ENCODE measurements at regions not wholly inside any gene's neighbourhood (a gene's known extent, or its start where the extent isn't known, plus 50 kb on each side); places are given as distances from the start of the nearest gene placed in this dataset.

DNA sequence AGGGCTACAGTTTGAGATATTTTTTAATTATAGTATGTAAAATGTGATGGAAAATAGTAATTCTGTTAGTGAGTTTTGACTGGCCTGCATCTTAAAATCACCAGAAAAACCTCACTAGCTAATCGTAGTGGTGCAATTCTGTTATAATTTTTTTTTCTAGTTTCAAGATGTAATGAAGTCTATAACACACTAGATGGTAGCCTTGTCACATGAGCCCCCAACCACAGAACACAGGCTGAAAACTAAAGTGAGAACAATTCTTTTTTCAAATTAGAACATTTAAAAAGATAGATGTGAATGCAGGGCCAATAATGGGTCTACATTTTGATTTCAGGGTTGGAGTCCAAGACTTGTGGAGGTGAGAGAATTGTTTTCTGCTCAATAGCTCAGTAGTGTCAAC is 83.3 kb upstream of the KCNH8 start:
- in situ Hi-C loops (cut with MboI; ENCODE audit: low sequenced_read_pairs, unreplicated experiment), result loop anchor here (25.0 kb wide), 1 partner anchor 797 kb away; no protein-coding TSS in a partner anchor
- TF ChIP-seq, protein P1, sequence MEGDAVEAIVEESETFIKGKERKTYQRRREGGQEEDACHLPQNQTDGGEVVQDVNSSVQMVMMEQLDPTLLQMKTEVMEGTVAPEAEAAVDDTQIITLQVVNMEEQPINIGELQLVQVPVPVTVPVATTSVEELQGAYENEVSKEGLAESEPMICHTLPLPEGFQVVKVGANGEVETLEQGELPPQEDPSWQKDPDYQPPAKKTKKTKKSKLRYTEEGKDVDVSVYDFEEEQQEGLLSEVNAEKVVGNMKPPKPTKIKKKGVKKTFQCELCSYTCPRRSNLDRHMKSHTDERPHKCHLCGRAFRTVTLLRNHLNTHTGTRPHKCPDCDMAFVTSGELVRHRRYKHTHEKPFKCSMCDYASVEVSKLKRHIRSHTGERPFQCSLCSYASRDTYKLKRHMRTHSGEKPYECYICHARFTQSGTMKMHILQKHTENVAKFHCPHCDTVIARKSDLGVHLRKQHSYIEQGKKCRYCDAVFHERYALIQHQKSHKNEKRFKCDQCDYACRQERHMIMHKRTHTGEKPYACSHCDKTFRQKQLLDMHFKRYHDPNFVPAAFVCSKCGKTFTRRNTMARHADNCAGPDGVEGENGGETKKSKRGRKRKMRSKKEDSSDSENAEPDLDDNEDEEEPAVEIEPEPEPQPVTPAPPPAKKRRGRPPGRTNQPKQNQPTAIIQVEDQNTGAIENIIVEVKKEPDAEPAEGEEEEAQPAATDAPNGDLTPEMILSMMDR (IDR thresholded peaks at IDR 0.05; ENCODE audit: borderline replicate concordance, control extremely low read depth, extremely low read depth, insufficient read depth, missing control alignments), result no peak
- DNase-seq (ENCODE audit: low spot score), result no peak

DNA sequence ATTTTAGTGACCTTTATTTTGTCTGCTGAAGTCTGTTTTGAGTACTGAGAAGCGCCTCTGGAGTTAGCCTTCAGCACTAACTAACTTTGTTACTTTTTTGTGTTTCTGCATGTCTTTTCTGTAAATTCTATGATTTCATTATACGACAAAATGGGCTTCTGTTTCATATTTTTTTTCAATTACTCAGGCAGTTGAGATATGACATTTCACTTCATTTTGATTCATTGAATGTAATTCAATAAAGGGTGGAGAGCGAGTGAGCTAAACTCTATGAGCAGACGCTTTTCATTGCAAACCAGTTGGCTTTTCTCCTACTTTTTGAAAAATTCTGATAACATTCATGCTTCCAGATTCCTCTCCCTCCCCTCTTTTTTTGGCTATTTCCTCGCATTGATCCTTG is 84.4 kb upstream of the KCNH8 start:
- DNase-seq (ENCODE audit: low spot score), result no peak
- in situ Hi-C loops (cut with MboI; ENCODE audit: low sequenced_read_pairs, unreplicated experiment), result loop anchor here (25.0 kb wide), 1 partner anchor 798 kb away; no protein-coding TSS in a partner anchor
- TF ChIP-seq, protein P1 (IDR thresholded peaks at IDR 0.05; ENCODE audit: borderline replicate concordance, control extremely low read depth, extremely low read depth, insufficient read depth, missing control alignments), result no peak

DNA sequence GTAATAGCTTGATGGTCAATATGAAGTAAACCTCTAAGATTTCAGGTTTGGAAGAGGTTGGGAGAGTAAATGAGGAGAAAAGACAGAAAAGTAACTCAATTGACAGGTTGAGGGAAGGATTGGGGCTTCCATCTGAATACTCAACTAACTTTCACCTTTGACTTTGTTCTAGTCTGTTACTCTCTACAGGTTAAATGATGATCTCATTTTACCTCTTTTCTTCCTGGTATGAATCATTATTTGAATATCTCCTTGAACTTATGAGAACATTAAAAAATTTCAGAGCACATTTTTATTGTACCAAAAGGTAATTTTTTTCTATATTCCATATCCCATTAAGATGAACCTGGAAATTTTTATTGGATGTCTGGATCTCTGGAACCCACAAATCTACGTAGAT is 87.9 kb upstream of the KCNH8 start:
- TF ChIP-seq, protein P1 (IDR thresholded peaks at IDR 0.05; ENCODE audit: borderline replicate concordance, control extremely low read depth, extremely low read depth, insufficient read depth, missing control alignments), result no peak
- in situ Hi-C loops (cut with MboI; ENCODE audit: low sequenced_read_pairs, unreplicated experiment), result loop anchor here (25.0 kb wide), 1 partner anchor 802 kb away; no protein-coding TSS in a partner anchor

DNA sequence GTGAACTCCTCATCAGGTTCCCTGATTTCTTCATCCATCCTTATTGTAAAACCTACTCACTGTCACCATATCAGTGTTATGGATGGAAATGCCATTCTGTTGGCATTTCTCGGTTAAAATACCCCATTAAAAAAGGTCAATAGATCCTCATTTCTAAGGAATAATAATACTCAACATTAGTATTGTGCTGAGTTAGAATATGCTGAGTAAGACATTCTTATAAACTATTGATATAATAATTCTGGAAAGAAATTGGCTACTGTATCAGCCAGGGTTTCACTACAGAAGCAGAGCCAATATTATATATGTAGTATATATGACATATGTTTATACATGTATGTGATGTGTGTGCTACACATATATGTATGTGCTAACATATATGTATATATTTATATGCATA is 95.4 kb upstream of the KCNH8 start:
- TF ChIP-seq, protein P1 (IDR thresholded peaks at IDR 0.05; ENCODE audit: borderline replicate concordance, control extremely low read depth, extremely low read depth, insufficient read depth, missing control alignments), result no peak
- DNase-seq (ENCODE audit: low spot score), result no peak
- in situ Hi-C loops (cut with MboI; ENCODE audit: low sequenced_read_pairs, unreplicated experiment), result loop anchor here (25.0 kb wide), 1 partner anchor 809 kb away; no protein-coding TSS in a partner anchor

More for the DNA sequence above, 87.9 kb upstream of the KCNH8 start:
- DNase-seq (ENCODE audit: low spot score), result no peak

DNA sequence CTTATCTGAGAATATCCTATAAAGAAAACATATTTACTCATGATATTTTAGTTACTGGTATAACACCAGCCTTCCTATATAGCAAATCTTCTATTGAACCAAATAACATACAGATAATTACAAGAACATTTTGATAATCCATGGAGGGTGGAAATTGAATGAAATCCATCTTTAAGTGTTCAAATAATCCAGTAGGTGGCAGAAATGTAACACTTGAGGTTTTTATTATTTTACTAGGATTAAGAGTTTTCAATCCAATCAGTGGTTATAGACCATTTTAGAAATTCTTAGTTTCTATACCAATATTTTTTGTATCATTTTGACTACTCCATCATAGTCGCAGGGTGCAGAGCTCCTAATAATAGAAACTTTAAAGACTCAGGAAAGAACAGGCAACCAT is 101.9 kb upstream of the KCNH8 start:
- TF ChIP-seq, protein P1 (IDR thresholded peaks at IDR 0.05; ENCODE audit: borderline replicate concordance, control extremely low read depth, extremely low read depth, insufficient read depth, missing control alignments), result no peak
- no peak for DNase-seq (ENCODE audit: low spot score)
- in situ Hi-C loops (cut with MboI; ENCODE audit: low sequenced_read_pairs, unreplicated experiment), result no loop called here

DNA sequence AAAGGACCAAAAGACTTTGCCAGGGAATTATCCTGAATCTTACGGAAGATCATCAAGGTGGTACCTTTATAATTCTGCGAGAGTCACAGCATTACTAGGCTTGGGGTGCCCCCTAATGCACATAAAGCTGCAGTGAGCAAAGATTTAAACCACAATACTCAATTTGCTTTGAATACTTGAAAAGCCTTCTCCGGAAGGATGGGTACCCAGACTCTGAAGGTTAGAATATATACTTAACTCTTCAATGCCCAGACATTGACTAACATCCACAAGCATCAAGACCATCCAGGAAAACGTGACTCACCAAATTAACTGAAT is 117.8 kb upstream of the KCNH8 start:
- in situ Hi-C loops (cut with MboI; ENCODE audit: low sequenced_read_pairs, unreplicated experiment), result no loop called here
- TF ChIP-seq, protein P1 (IDR thresholded peaks at IDR 0.05; ENCODE audit: borderline replicate concordance, control extremely low read depth, extremely low read depth, insufficient read depth, missing control alignments), result no peak
- DNase-seq (ENCODE audit: low spot score), result no peak

Data from GM13976 (cell line).